HG03280 (cell line): ENCODE measurements at regions not wholly inside any gene's neighbourhood (a gene's known extent, or its start where the extent isn't known, plus 50 kb on each side); places are given as distances from the start of the nearest gene placed in this dataset.

ENCODE experiments used
- ATAC-seq: cut with Tn5 transposase; IDR thresholded peaks from one replicate; pipeline ENCODE4 v1.9.1; 2021; ENCODE audit warnings: mild to moderate bottlenecking, moderate library complexity; ENCODE audit not compliant: unreplicated experiment

DNA sequence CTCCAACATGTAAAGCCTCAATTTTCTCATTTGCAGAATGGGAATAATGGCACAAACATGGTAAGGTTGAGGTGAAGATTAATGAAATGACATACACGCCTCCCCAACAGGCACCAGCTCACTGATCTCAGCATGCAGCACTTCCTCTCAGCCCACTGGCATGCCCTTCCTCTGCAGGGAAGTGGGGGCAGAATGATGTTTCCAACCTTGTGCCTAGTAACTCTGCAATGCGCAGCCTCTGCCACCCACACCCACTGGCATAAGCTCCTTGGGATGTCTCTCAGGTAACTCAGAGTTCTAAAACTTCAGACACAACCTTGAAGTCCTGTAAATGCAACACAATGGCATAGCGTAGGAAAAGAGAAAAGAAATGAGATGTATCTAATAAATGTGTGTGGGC, 540.7 kb downstream of the HTR7 start:
- no peak for ATAC-seq

DNA sequence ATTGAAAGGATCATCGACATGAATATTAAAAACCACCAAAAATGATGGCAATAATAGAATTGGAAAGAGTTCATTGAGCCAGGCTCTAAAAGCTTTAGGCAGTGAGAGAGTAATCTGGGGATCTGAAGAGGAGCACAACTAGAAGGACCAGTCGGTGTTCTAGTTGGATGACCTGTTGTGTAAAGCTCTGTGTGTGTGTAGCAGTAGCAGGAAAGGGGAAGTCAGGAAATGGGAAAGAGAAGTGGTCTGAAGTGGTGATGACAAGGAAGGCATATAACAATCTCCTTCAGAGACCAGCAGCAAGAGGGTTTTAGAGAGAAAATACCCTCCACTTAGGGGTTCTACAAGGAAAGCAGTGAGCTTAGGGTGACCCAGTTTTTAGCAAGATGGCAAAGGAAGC, 539.2 kb downstream of the HTR7 start:
- ATAC-seq, result no peak

- ATAC-seq, result peak; percentile 75
Measured at GRCh38 chr10:90319188-90319914, 538.5 kb downstream of the HTR7 start.

- no peak for ATAC-seq
Measured at GRCh38 chr10:90321132-90321816, 536.6 kb downstream of the HTR7 start.

- no peak for ATAC-seq
Measured at GRCh38 chr10:90326498-90327267, 531.2 kb downstream of the HTR7 start.

GRCh38 chr10:90327611-90328010, 530.2 kb downstream of the HTR7 start:
- no peak for ATAC-seq

DNA sequence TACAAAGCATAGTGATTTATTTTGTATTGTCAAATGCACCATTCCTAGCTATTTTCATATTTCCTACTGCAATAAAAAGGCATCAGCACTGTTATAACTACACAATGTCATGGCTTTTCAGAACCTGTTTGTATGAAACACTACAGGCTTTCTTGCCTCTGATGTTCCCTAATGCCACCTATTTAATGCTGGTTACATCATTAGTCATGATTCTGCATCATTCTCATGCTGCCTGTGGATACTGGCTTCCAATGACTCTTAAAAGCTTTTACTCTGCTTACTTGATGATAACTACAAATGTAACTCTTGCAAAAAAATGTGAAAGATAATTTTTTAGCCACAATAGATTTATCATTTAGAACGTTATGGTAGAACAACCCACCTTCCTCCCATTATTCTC, 529.4 kb downstream of the HTR7 start:
- ATAC-seq, result no peak

GRCh38 chr10:90328896-90329295, 528.9 kb downstream of the HTR7 start:
- no peak for ATAC-seq

GRCh38 chr10:90337316-90337715, 520.5 kb downstream of the HTR7 start:
- no peak for ATAC-seq

DNA sequence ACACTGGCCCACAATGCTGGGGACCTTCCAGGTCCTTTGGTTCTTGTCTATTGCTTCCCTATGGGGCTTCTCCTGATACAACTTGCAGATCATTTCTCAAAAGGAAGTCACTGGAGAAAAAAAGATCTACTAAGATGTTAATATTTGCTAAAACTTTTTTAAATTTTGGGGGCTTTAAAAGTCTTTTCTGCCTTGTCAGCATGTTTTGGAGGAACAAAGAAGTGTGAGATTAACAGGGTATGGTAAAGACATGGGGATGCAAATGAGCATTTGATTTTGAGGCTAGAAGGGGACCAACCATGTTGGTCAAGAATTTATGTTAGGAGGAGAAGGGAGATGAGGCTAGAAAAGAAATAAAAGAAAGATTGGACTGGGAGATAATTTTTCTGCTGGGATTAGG, 515.4 kb downstream of the HTR7 start:
- ATAC-seq, result no peak

GRCh38 chr10:90344226-90344625, 513.6 kb downstream of the HTR7 start:
- ATAC-seq, result no peak

DNA sequence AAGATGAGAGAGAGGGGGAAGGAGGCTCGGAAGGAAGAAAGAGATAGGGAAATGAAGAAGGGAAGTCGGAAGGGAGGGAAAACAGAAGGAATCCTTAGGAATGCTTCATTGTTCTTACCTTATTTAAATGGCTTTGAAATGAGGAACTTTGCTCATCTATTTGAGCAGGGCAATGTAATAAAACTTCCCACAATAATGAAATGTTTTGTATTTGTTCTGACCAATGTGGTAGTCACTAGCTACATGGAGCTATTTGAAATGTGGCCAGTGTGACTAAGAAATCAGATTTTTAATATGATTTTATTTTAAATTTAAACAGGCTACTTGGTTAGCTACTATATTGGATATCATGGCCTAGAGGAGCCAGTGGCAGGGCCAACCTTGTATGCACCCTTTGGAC, 510.6 kb downstream of the HTR7 start:
- ATAC-seq, result no peak

- ATAC-seq, result no peak
Measured at GRCh38 chr10:90350122-90350521, 507.7 kb downstream of the HTR7 start.

DNA sequence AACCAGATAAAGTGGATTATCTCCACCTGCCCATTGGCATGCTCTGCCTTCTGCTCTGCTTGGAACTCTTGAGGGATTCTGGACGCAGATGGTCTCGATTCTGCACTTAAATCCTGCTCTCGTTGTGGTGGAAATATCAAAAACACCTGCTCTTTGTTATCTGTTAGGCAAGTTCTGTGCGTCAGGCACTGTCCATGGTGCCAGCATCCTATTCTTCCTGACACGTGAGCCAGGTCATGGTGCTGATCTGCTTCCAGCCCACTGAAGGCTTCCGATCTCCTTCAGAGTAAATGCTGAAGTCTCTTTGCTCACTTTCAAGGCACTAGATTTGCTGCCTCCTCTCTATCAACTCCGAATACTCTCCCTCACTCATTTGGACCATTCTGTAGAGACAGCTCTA, 505.6 kb downstream of the HTR7 start:
- no peak for ATAC-seq

- ATAC-seq, result no peak
Measured at GRCh38 chr10:90354914-90355313, 502.9 kb downstream of the HTR7 start.

- ATAC-seq, result no peak
Measured at GRCh38 chr10:90363799-90364483, 493.9 kb downstream of the HTR7 start.

DNA sequence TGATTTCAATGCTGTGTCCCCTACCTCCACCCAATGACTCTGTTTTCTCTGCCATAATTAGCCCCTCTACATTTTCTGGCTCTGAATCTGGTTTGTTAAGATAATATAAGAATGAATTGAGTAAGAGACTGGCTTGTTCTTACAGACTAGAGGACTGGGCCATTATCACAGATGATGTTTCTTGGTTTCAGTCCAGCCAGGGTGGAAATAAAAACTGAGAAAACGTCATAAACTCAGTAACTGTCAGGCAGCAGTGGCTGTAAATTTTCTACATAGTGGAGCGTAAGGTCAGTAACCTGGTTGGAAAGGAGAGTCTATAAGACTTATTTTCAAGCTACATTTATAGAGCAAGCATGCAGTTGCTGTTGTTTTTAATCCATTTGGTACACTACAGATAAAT, 485.4 kb downstream of the HTR7 start:
- no peak for ATAC-seq

- no peak for ATAC-seq
Measured at GRCh38 chr10:90373911-90374310, 483.9 kb downstream of the HTR7 start.

DNA sequence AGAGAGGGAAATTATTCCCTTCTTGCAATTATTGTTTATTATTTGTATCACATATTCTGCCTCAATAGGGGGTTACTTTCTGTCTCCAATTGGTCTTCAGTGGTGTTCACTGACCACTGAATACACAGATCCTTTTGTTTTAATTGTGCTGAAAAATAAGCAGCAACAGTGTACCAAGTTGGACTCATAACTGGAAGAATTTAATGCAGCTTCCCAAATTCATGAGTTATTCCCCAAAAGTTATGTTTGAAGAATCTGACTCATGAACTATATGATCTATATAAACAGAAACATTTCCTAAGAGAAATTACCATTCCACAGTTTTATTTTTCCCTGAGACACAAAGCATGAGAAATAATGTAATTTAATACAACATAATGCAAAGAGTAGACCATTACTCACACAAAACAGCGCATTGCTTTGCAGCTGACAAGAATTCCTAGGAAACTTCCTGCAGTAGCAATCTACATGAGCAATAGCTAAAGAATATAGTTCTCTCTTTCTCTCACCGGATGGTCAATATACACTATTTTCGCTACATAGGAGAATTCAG, 479.2 kb downstream of the HTR7 start:
- ATAC-seq, result no peak

- no peak for ATAC-seq
Measured at GRCh38 chr10:90381468-90381867, 476.4 kb downstream of the HTR7 start.

DNA sequence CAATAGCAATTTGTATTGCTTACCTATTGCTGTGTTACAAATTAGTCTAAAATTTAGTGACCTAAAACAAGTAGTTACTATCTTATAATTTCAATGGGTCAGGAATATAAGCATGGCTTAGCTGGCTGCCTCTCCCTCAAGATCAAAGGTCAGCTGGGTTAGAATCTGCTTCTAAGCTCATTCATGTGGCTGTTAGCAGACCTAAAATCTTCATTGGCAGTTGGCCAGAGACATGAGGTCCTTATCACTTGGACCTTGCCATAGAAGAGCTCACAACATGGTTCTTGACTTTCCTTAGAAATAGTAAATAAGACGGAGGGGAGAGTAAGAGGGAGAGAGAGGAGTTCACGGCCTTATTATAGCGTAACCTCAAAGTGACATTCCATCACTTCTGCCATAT, 468.0 kb downstream of the HTR7 start:
- ATAC-seq, result no peak
